HepG2 (cell line): ENCODE measurements at regions not wholly inside any gene's neighbourhood (a gene's known extent, or its start where the extent isn't known, plus 50 kb on each side); places are given as distances from the start of the nearest gene placed in this dataset.

ENCODE experiments used
- ATAC-seq: fragments of 200-7000 bp; cut with Tn5 transposase; 3 replicates; pipeline ENCODE4 v1.9.1; 2020; ENCODE audit warnings: mild to moderate bottlenecking, moderate library complexity
- BruUV-seq: library from RNA; stranded (reverse); fragments of 400-500 nt; replicated peaks from 2 replicates; lab custom pipeline; 2021; lab: Mats Ljungman, UMichigan
- CTCF ChIA-PET: fragments of 300-600 bp; formaldehyde crosslinking; extraction: SDS; loops from one replicate; lab custom pipeline; 2021; ENCODE audit warnings: low total read pairs, inconsistent platforms, low intra/inter-chr PET ratio; lab: Yijun Ruan, JAX
- POLR2A ChIA-PET: fragments of 350-600 bp; sonication (Branson Sonifier 250); formaldehyde crosslinking; loops from one replicate; lab custom pipeline; 2020; ENCODE audit warnings: antibody characterized with exemption, inconsistent platforms; lab: Yijun Ruan, JAX
- DNase-seq: peaks from one replicate; pipeline ENCODE4 v3.0.0-alpha.2; 2015; ENCODE audit warnings: low spot score
- FAIRE-seq: peaks from 3 replicates; lab custom pipeline; 2011; peaks lifted over from hg19 to GRCh38; lab: Jason Lieb, UNC
- H2AFZ ChIP-seq: one replicate; pipeline ENCODE4 v1.6.1; 2011; ENCODE audit warnings: low read length, inconsistent platforms
- H3K27ac ChIP-seq: fragments of 300-600 bp; 3 replicates; pipeline ENCODE4 v1.8.0; 2011; ENCODE audit warnings: mixed run types, mild to moderate bottlenecking, mixed read lengths, low read length, inconsistent platforms; ENCODE audit not compliant: insufficient read depth; ENCODE audit errors: extremely low read length
- H3K27me3 ChIP-seq, 2 experiments: fragments of 200-600 bp in 1 of 2; 2 replicates in 1 of 2; 3 replicates in 1 of 2; pipeline versions ENCODE4 v1.6.0 to v1.8.0; 2011; ENCODE audit warnings: low read length in 2 of 2, mild to moderate bottlenecking in 2 of 2, moderate library complexity in 2 of 2, inconsistent platforms in 1 of 2; ENCODE audit not compliant: insufficient read depth in 2 of 2, control insufficient read depth in 1 of 2
- H3K36me3 ChIP-seq, 2 experiments: fragments of 200-600 bp in 1 of 2; replicated peaks in 1 of 2; 2 replicates in 1 of 2; 3 replicates in 1 of 2; pipeline versions ENCODE4 v1.5.1 to v1.8.0; 2011; ENCODE audit warnings: low read length in 2 of 2, inconsistent platforms in 1 of 2; ENCODE audit not compliant: insufficient read depth in 2 of 2, control insufficient read depth in 1 of 2
- H3K4me1 ChIP-seq: 2 replicates; pipeline ENCODE4 v1.5.1; 2012; ENCODE audit warnings: low read length, inconsistent platforms; ENCODE audit not compliant: insufficient read depth
- H3K4me2 ChIP-seq: 2 replicates; pipeline ENCODE4 v1.6.0; 2011; ENCODE audit warnings: low read depth, low read length, inconsistent platforms
- H3K4me3 ChIP-seq, 3 experiments: fragments of 200-600 bp in 1 of 3; sonication (generic), shearing (Covaris generic) in 1 of 3; replicated peaks in 1 of 3; 2 replicates each; pipeline ENCODE4 v1.5.1; 2011 to 2016; ENCODE audit warnings: low read length in 3 of 3, inconsistent platforms in 2 of 3, low read depth in 2 of 3, mild to moderate bottlenecking in 2 of 3, control low read depth in 1 of 3, mixed read lengths in 1 of 3; ENCODE audit not compliant: insufficient read depth in 1 of 3
- H3K79me2 ChIP-seq: one replicate; pipeline ENCODE4 v1.6.1; 2011; ENCODE audit warnings: low read length, inconsistent platforms; ENCODE audit not compliant: insufficient read depth
- H3K9ac ChIP-seq: 2 replicates; pipeline ENCODE4 v1.6.0; 2011; ENCODE audit warnings: mild to moderate bottlenecking, low read depth, low read length, inconsistent platforms; ENCODE audit not compliant: insufficient read depth
- H3K9me3 ChIP-seq: 2 replicates; pipeline ENCODE4 v1.5.1; 2012; ENCODE audit warnings: mild to moderate bottlenecking, low read length
- H4K20me1 ChIP-seq: 2 replicates; pipeline ENCODE4 v1.6.0; 2011; ENCODE audit warnings: inconsistent platforms, mild to moderate bottlenecking, low read length, moderate library complexity; ENCODE audit not compliant: insufficient read depth
- ARID4A ChIP-seq: sonication (generic); formaldehyde crosslinking; IDR thresholded peaks from 2 replicates; pipeline ENCODE4 v1.5.0; 2020; ENCODE audit warnings: mild to moderate bottlenecking, missing genetic modification reagents, borderline replicate concordance
- HNRNPK ChIP-seq: fragments of 200-400 bp; formaldehyde crosslinking; IDR thresholded peaks from 2 replicates; pipeline ENCODE4 v1.6.1; 2018; ENCODE audit warnings: low read length, low read depth, moderate library complexity, mild to moderate bottlenecking; ENCODE audit not compliant: poor library complexity, severe bottlenecking
- HNRNPLL ChIP-seq: fragments of 200-400 bp; formaldehyde crosslinking; IDR thresholded peaks from 2 replicates; pipeline ENCODE4 v1.6.1; 2017; ENCODE audit warnings: mild to moderate bottlenecking, low read depth, low read length; ENCODE audit not compliant: poor library complexity, severe bottlenecking
- KLF11 ChIP-seq: IDR thresholded peaks from 2 replicates; pipeline ENCODE4 v1.6.1; 2016; ENCODE audit warnings: missing compliant biosample characterization
- MED8 ChIP-seq: sonication (generic); formaldehyde crosslinking; IDR thresholded peaks from 2 replicates; pipeline ENCODE4 v1.8.1; 2023; ENCODE audit warnings: mild to moderate bottlenecking, missing genetic modification reagents; ENCODE audit not compliant: insufficient replicate concordance
- MEF2D ChIP-seq: sonication (generic); formaldehyde crosslinking; IDR thresholded peaks from 2 replicates; pipeline ENCODE4 v1.5.1; 2020; ENCODE audit warnings: mild to moderate bottlenecking, missing genetic modification reagents
- TMF1 ChIP-seq: sonication (generic); formaldehyde crosslinking; IDR thresholded peaks from 2 replicates; pipeline ENCODE4 v1.8.1; 2022; ENCODE audit warnings: low read depth, missing genetic modification reagents
- TRIM24 ChIP-seq: sonication (generic); formaldehyde crosslinking; IDR thresholded peaks from 2 replicates; pipeline ENCODE4 v1.8.0; 2022; ENCODE audit warnings: mild to moderate bottlenecking, missing genetic modification reagents
- XBP1 ChIP-seq: sonication (generic); formaldehyde crosslinking; IDR thresholded peaks from 2 replicates; pipeline ENCODE4 v1.5.0; 2020; ENCODE audit warnings: missing genetic modification reagents
- ZNF562 ChIP-seq: sonication (generic); formaldehyde crosslinking; IDR thresholded peaks from 2 replicates; pipeline ENCODE4 v1.8.0; 2022; ENCODE audit warnings: missing genetic modification reagents, borderline replicate concordance
- WGBS: methylation state at CpG from one replicate; pipeline ENCODE4 v1.1.6; 2017; ENCODE audit warnings: low lambda C conversion rate; 5-methylcytosine and 5-hydroxymethylcytosine counted together
- in situ Hi-C: cut with HindIII; loops from 2 replicates; pipeline ENCODE4 v1.10.0; 2017; ENCODE audit warnings: low pct_unique_long_range_greater_than_20kb; ENCODE audit not compliant: extremely low pct_ligation_motif_present
- intact Hi-C: fragments of 100-400 bp; cut with micrococcal nuclease; formaldehyde crosslinking; loops from one replicate; pipeline ENCODE4 v1.10.0; 2022; ENCODE audit not compliant: unreplicated experiment
- TF ChIP-seq, protein P1 (sequence below): sonication (generic); formaldehyde crosslinking; IDR thresholded peaks from 2 replicates; pipeline ENCODE4 v1.5.0; 2020; ENCODE audit warnings: mild to moderate bottlenecking, low read depth, missing genetic modification reagents, borderline replicate concordance

DNA sequence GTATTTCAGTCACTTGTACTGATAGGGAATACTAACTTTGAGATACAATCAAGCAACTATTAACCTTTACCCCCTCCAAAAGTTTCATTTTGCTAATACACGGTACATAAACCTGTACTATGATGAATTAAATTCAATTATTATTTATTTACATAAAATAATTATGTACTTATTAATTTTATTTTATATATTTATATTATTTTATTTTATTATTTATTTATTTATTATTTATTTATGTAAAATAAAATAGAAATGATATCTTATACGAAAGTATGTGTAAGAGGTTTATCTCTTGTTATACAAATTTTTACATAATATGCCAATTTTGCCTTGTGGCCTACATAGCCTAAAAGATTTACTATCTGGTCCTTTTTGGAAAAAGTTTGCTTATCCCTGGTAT lies 564.3 kb downstream of the SLITRK5 start:
- no peak overlapping the region for H3K4me2 ChIP-seq
- in situ Hi-C loops (no loop called here), intact Hi-C loops (no loop called here)
- POLR2A ChIA-PET: no interaction called here
- H3K9me3 ChIP-seq: peaks cover 12% of the 10 kb centered on the region
- FAIRE-seq (no peak), DNase-seq (no peak), ATAC-seq (no peak)
- no peak overlapping the region for H3K4me3 ChIP-seq
- H4K20me1 ChIP-seq: no peaks in the 10 kb centered on the region
- no peak overlapping the region for H2AFZ ChIP-seq
- no peaks in the 10 kb centered on the region for H3K4me1 ChIP-seq
- H3K79me2 ChIP-seq: no peaks in the 10 kb centered on the region
- CTCF ChIA-PET: no interaction called here
- no TSS peak for BruUV-seq
- H3K9ac ChIP-seq: no peak overlapping the region
- no peaks in the 10 kb centered on the region for H3K36me3 ChIP-seq
- 1% methylated on average over 2 of the region's 2 CpGs for WGBS
- no peaks in the 10 kb centered on the region for H3K27me3 ChIP-seq
- TF ChIP-seq HNRNPLL: no peak
- no peak for TF ChIP-seq XBP1 (CRISPR knock-in tag)
- TF ChIP-seq TRIM24 (CRISPR knock-in tag): no peak
- no peak for TF ChIP-seq MED8 (CRISPR knock-in tag)
- no peak for TF ChIP-seq ZNF562 (CRISPR knock-in tag)
- no peak for TF ChIP-seq MEF2D (CRISPR knock-in tag)
- TF ChIP-seq TMF1: no peak
- no peak for TF ChIP-seq HNRNPK
- TF ChIP-seq ARID4A (CRISPR knock-in tag): no peak
- TF ChIP-seq, protein P1, sequence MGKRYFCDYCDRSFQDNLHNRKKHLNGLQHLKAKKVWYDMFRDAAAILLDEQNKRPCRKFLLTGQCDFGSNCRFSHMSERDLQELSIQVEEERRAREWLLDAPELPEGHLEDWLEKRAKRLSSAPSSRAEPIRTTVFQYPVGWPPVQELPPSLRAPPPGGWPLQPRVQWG (CRISPR knock-in tag): no peak
- no peak for TF ChIP-seq KLF11 (CRISPR knock-in tag)
- no peak overlapping the region for H3K27ac ChIP-seq
